GM12892 (cell line): ENCODE measurements at regions not wholly inside any gene's neighbourhood (a gene's known extent, or its start where the extent isn't known, plus 50 kb on each side); places are given as distances from the start of the nearest gene placed in this dataset.
"Not testable (repeated sequence)": the region's sequence is repeated elsewhere in the genome, so short reads cannot be mapped to it uniquely, and the experiment has no call there.

Experiments
- DNase-seq: peaks from one replicate; pipeline ENCODE4 v3.0.0; 2011; ENCODE audit not compliant: insufficient read length
- FAIRE-seq: peaks from 2 replicates; lab custom pipeline; 2011; peaks lifted over from hg19 to GRCh38; lab: Jason Lieb, UNC
- POLR2A ChIP-seq: IDR thresholded peaks from 2 replicates; pipeline ENCODE4 v1.6.1; 2011; ENCODE audit warnings: low read depth, low read length, control low read depth
- POLR2AphosphoS5 ChIP-seq: IDR thresholded peaks from 2 replicates; pipeline ENCODE4 v1.6.1; 2011; ENCODE audit warnings: low read depth, low read length, control low read depth
- TAF1 ChIP-seq: IDR thresholded peaks from 2 replicates; pipeline ENCODE4 v1.6.1; 2011; ENCODE audit warnings: low read depth, mild to moderate bottlenecking, control low read depth, low read length, borderline replicate concordance

DNA sequence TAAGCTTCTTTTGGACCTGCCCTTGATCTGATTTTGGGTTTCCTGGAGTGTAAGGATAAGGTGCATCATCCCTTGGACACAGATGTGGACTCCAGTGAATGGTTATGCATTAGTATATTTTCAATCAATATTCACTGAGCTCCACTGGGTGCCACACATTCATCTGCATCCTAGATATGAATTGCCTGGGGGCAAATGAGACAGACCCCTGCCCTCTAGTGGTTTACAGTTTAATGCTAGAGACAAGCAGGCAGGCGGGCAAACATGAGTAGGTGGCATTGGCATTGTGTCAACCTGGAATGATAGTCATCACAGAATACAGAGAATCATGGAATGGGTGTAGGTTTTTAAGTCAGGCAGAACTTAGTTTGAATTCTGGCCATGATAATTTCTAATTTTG is 252.5 kb upstream of the SOX14 start:
- DNase-seq (no peak), FAIRE-seq (no peak)
- TF ChIP-seq POLR2A = no peak
- no peak for TF ChIP-seq POLR2AphosphoS5
- TF ChIP-seq TAF1 = no peak

DNA sequence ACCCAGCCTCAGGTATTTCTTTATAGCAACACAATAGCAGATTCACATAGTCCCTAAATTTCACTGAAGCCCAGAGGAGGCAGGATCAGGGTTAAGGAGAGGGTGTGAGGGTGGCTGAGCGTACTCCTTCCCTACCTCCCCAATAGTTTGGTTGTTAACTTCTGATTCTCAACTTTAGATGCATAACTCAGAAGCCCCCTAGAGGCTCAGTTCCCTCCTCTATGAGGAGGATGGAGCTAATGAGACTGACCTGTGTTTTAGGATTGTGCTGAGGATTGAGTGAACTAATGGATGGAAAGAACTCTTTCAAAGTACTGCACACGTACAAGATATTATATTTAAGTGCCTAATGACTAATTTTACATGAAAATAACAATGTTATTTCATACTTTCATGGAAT is 249.3 kb upstream of the SOX14 start:
- FAIRE-seq = no peak
- no peak for TF ChIP-seq POLR2AphosphoS5
- TF ChIP-seq POLR2A = no peak
- no peak for TF ChIP-seq TAF1
- no peak for DNase-seq

DNA sequence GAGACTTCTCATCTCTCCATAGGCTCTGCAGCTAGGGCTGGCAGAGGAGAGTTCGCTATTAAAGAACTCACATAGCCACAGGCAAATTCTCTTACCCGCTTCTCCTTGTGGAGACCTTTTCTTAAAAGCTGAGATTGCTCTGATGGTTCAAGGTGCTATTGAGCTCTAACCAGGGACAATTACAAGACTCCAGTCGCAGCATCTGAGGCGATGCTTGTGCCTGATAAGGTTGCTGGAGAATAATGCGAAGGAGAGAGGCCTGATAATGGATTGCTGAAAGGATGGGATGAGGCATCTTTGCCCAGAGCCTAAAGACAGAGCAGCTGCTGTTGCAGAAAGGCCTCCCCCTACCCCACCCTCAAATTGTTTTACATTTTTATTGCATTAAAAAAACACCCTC is 244.5 kb upstream of the SOX14 start:
- no peak for FAIRE-seq
- DNase-seq = no peak
- TF ChIP-seq POLR2AphosphoS5 (no peak), TAF1 (no peak), POLR2A (no peak)

DNA sequence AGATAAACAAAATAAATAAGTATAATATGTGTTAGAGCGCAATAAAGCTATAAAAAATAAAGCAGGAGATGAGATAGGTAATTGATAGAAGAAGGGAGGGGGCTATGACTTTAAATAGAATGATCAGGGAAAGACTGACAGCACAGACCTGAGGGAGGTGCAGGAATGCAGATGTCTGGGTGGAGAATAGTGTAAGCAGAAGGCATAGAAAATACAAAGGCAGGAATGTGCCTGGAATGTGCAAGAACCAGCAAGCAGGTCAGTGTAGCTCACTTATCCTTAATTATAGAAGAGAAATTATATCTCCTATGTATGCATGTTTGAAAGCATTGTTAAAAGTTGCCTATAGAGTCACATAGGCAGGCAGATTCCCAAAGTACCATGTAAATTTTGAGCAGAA is 239.4 kb upstream of the SOX14 start:
- FAIRE-seq (no peak), DNase-seq (no peak)
- TF ChIP-seq TAF1 = no peak

DNA sequence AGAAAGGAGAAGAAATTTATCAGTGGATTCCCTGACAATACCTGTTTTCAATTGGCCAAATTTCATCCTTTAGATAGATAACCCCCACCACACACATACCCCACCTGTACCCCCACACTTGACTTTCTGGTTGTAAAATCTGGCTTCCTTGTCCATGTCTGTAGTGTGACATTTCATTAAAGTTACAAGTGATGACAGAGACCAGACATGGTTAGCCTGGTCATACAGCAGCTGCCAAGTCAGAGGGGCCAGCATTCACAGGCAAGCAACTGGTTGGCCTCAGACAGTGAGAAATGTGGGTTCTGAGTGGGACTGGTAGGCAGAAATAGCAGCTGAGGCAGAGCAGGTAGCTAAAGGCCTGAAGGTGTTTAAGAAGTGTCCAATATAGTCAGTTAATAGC is 238.6 kb upstream of the SOX14 start:
- no peak for TF ChIP-seq POLR2AphosphoS5
- TF ChIP-seq TAF1 = no peak
- TF ChIP-seq POLR2A = no peak
- DNase-seq (no peak), FAIRE-seq (no peak)

DNA sequence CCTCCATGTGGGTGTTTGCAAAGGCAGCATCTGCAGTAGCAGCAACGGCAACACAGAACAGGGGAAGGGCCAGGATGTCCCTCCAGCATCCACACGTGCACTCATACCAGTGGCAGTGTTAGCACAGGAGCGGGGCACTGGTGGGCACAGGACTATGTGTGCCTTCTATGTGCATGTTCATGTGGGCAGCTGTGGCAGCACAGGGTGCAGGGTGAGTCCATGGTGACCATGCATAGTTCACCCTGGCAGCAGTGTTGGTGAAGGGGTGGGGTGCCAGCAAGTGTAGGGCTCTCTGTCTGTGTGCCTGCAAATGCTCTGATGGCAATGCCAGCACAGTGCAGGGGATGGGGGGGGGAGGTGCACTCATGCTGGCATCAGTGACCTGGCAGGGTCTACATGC is 222.1 kb upstream of the SOX14 start:
- DNase-seq (no peak), FAIRE-seq (no peak)
- no peak for TF ChIP-seq TAF1
- TF ChIP-seq POLR2A = no peak
- no peak for TF ChIP-seq POLR2AphosphoS5

DNA sequence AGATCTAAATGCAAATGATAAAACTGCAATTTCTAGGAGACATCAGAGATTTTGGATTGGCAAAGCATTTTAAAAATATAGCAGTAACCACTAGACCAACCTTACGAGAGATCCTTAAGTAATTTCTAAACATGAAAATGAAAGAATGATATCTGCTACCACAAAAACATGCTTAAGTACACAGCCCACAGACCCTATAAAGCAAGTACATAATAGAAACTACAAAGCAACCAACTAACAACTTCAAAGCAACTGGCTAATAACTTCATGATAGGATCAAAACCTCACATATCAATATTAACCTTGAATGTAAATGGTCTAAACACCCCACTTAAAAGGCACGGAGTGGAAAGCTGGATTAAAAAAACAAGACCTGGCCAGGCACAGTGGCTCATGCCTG is 209.9 kb upstream of the SOX14 start:
- TF ChIP-seq POLR2A = no peak
- TF ChIP-seq POLR2AphosphoS5 = no peak
- no peak for TF ChIP-seq TAF1
- DNase-seq (no peak), FAIRE-seq (no peak)

DNA sequence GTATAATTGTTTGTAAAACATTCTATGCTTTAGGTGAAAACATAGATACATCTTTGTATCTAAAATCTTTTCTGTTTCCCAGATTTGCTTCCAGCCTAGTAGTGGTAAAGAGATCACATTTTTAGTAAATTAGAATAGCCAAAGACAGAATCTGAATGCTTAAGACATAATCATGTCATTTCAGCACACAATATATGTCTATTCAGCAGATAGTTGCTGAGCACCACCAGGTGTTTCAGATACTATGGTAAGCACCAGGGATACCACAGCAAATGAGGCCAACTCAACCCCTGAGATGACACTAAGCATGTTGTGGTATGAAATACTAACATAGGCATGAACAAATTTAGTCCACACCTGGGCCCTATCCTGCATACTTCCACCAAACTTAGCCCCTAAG is 195.2 kb upstream of the SOX14 start:
- no peak for DNase-seq
- TF ChIP-seq POLR2AphosphoS5 (no peak), POLR2A (no peak), TAF1 (no peak)
- no peak for FAIRE-seq

DNA sequence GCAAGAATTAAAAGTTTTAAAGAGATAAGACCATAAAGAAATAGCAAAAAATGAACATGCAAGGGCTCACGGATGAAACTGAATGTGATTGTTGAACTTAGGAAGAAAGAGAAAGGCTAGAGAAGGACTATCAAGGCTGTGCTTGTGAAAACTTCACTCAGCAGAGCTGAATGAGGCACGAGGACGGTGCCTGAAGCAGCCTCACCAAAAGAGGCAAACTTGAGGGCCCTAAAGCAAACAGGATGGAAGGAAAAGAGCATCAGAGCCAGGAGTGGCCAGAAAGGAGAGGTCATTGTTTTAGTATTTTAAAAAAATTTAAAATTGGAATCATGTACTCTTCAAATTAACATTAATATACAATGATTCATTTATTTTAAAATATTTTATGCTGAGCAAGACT is 191.2 kb upstream of the SOX14 start:
- no peak for DNase-seq
- no peak for FAIRE-seq
- TF ChIP-seq TAF1 (no peak), POLR2AphosphoS5 (no peak), POLR2A (no peak)

DNA sequence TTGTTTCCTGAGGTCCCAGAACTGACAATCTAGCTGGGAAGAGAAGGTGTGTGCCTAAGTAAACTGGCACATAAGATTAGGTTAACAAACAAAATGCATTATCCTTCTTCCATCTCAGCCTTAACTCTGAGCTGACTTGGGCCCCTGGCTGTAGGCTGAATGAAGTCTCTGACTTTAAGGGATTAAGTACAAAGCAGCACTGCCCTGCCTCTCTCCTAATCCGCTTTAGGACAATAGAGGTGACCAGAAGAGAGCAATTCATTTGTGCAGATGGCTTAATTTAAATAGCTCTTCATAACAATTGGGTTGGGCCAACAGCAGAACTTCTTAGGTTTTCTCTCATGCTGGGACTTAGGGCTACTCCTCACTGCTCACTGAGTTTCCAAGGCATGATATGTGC is 181.6 kb upstream of the SOX14 start:
- FAIRE-seq (no peak), DNase-seq (no peak)
- TF ChIP-seq TAF1 (no peak), POLR2A (no peak), POLR2AphosphoS5 (no peak)

DNA sequence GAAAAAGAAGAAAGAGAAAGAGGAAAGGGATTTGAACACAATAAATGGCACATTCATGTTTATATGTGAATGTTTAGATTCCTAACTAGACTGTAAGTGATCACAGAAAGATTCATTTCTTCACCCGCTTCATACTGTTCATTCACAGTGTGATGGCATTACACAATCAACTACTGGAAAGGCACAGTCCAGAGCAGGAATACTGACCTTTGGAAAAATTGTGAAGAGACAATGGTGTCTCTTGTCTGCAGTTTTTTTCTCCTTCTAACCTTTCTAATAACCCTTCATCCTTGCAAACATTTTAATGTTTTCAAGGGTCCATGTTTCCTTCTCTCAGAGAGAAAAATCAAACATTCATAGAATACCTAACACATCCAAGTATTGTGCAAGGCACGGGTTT is 180.9 kb upstream of the SOX14 start:
- TF ChIP-seq TAF1 = no peak
- FAIRE-seq (no peak), DNase-seq (no peak)

DNA sequence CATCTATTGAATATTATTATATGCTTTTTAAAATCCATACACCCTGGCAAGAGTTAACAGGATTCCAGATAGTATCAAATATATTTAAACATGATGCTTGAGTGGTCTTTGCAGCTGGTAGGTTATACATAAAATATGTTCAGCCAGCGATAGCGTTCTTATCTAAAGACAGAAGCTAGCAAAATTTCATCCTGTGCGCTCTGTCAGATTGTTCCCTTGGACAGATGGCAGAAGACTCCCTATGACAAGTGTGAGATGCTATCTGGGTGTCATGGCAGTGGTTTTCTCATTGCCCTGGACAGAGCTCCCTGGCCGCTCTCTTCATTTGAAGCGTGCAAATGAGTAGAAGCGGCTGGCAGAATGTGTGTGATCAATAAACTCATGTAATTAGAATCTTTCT is 175.2 kb upstream of the SOX14 start:
- TF ChIP-seq POLR2A (no peak), POLR2AphosphoS5 (no peak), TAF1 (no peak)
- FAIRE-seq = no peak
- DNase-seq = no peak

DNA sequence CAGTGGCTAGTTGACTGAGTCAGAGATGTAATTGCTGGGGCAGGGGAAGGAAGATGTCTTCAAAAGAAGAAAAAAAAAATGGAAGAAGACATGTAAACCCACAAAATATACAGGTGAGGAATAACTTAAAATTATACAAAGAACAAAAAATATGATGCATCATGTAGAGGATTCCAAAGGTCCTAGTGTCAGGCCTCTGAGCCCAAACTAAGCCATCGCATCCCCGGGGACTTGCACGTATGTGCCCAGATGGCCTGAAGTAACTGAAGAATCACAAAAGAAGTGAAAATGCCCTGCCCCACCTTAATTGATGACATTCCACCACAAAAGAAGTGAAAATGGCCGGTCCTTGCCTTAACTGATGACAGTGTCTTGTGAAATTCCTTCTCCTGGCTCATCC is 168.7 kb upstream of the SOX14 start:
- not testable (repeated sequence) for FAIRE-seq, DNase-seq

DNA sequence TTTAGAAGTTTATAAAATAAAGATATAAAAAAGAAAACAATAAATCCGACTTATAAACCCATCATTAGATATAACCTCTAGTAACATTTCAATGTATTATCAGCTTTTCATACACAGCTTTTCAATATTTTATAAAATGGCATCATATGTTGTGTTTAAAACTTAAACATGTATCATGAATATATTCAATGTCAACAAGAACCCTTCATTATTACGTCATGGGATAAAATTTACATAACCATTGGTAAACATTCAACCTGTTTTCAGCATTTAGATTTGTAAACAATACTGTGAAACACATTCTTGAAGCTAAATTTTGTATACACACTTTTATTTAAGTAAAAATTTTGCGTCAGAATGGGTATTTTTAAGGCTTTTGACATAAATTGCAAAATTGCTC is 153.4 kb upstream of the SOX14 start:
- TF ChIP-seq TAF1 = no peak
- no peak for TF ChIP-seq POLR2A
- no peak for TF ChIP-seq POLR2AphosphoS5
- no peak for FAIRE-seq
- DNase-seq = no peak
